ENCODE measurements at regions not wholly inside any gene's neighbourhood (a gene's known extent, or its start where the extent isn't known, plus 50 kb on each side); places are given as distances from the start of the nearest gene placed in this dataset.

- H3K4me1 Mint-ChIP-seq = no peaks in the 10 kb centered on the region
- no peak overlapping the region for H3K4me3 Mint-ChIP-seq
- H3K27me3 Mint-ChIP-seq = no peaks in the 10 kb centered on the region
- no peak overlapping the region for H3K27ac Mint-ChIP-seq
- no peak for DNase-seq
- peaks cover 4% of the 10 kb centered on the region for H3K9me3 Mint-ChIP-seq
- ATAC-seq = no peak
- H3K36me3 Mint-ChIP-seq (ENCODE audit: low read depth) = no peaks in the 10 kb centered on the region
Measured at GRCh38 chr13:105962080-105962479, 573.4 kb downstream of the EFNB2 start.

DNA sequence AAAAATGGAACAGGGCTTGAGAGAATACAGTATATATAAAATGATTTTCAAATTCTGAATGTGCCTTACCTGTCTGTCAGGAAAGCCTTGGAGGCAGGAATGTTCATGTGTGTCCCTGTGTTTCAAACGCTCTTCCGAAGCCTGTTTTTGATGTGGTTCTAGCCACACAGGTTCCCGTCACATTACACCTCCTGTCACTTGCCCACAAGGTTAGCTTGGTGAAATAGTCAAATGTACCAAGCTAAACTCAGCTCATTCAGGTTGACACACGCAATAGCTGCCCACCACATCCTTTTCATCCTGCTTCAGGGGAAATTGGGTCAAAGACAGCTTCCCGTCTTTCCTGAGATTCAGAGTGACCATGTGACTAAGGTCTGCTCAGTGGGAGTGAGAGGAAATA lies 574.0 kb downstream of the EFNB2 start:
- H3K27me3 Mint-ChIP-seq = no peaks in the 10 kb centered on the region
- DNase-seq = no peak
- ATAC-seq = no peak
- H3K4me3 Mint-ChIP-seq = no peak overlapping the region
- H3K27ac Mint-ChIP-seq = no peak overlapping the region
- H3K4me1 Mint-ChIP-seq = no peaks in the 10 kb centered on the region
- H3K9me3 Mint-ChIP-seq = peaks cover 4% of the 10 kb centered on the region
- H3K36me3 Mint-ChIP-seq (ENCODE audit: low read depth) = no peaks in the 10 kb centered on the region

DNA sequence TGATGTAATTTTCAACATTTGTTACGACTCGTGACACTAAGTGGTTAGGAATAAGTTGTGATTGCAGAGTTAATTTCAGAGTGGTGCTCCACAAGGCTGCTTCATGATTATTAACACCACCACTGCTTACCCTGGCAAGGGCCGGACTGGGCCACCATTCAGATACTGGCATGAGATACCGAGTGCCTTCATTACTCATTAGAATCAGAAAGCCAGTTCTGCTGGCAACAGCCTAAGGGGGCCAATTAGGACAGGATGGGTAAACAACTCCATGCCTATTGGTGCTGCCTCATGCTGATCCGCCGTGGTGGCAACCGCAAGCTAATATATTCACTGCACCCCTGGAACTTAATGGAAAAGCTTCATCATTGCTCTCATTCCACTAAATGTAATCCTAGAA lies 575.1 kb downstream of the EFNB2 start:
- peaks cover 4% of the 10 kb centered on the region for H3K9me3 Mint-ChIP-seq
- H3K27ac Mint-ChIP-seq = no peak overlapping the region
- no peak for DNase-seq
- no peaks in the 10 kb centered on the region for H3K36me3 Mint-ChIP-seq (ENCODE audit: low read depth)
- H3K4me1 Mint-ChIP-seq = no peaks in the 10 kb centered on the region
- no peak for ATAC-seq
- no peaks in the 10 kb centered on the region for H3K27me3 Mint-ChIP-seq
- H3K4me3 Mint-ChIP-seq = no peak overlapping the region

DNA sequence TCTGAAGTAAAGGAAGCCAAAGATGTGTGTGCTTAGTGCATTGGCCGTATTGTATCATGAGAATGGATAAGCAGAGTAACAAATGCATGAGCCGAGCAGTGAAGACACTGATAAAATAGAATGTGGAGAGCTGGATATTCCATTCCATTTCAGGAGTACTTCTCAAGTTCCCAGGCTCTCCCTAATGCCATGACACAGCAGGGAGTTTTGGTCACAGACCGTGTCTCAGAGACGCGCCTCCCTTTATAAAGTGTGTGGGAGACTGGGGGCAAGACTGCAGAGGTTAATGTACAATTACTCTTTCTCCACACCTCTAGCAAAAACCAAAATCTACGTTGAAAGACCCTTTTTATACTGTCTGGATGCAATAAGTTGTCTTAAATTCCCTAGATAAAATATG lies 575.6 kb downstream of the EFNB2 start:
- Mint-ChIP-seq H3K36me3 (ENCODE audit: low read depth) (no peaks in the 10 kb centered on the region), H3K27me3 (no peaks in the 10 kb centered on the region), H3K4me3 (no peak overlapping the region), H3K9me3 (peaks cover 4% of the 10 kb centered on the region), H3K27ac (no peak overlapping the region), H3K4me1 (no peaks in the 10 kb centered on the region)
- DNase-seq (no peak), ATAC-seq (no peak)

DNA sequence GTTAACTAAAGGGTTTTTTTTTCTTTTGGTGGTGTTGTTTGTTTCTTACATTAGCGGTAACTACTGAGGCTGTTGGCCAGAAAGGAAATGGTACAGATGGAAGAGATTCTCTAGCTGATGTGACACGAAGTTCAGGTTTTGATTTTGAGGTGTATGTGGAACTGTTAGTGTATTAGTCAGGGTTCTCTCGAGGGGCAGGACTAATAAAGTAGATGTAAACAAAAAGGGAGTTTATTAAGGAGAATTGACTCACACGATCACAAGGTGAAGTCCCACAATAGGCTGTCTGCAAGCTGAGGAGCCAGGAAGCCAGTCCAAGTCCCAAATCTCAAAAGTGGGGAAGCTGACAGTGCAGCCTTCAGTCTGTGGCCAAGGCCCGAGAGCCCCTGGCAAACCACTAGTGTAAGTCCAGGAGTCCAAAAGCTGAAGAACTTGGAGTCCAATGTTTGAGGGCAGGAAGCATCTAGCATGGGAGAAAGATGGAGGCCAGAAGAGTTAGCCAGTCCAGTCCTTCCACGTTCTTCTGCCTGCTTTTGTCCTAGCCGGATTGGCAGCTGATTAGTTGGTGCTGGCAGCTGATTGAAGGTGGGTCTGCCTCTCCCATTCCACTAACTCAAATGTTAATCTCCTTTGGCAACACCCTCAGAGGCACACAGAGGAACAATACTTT lies 577.6 kb downstream of the EFNB2 start:
- no peaks in the 10 kb centered on the region for H3K4me1 Mint-ChIP-seq
- H3K4me3 Mint-ChIP-seq = no peak overlapping the region
- DNase-seq (no peak), ATAC-seq (no peak)
- H3K27ac Mint-ChIP-seq = no peak overlapping the region
- no peaks in the 10 kb centered on the region for H3K27me3 Mint-ChIP-seq
- peaks cover 11% of the 10 kb centered on the region for H3K9me3 Mint-ChIP-seq
- no peaks in the 10 kb centered on the region for H3K36me3 Mint-ChIP-seq (ENCODE audit: low read depth)

- no peaks in the 10 kb centered on the region for H3K27me3 Mint-ChIP-seq
- peaks cover 11% of the 10 kb centered on the region for H3K9me3 Mint-ChIP-seq
- H3K27ac Mint-ChIP-seq = no peak overlapping the region
- H3K4me3 Mint-ChIP-seq = no peak overlapping the region
- H3K36me3 Mint-ChIP-seq (ENCODE audit: low read depth) = no peaks in the 10 kb centered on the region
- H3K4me1 Mint-ChIP-seq = no peaks in the 10 kb centered on the region
- ATAC-seq = no peak
- no peak for DNase-seq
Measured at GRCh38 chr13:105956921-105957320, 578.5 kb downstream of the EFNB2 start.

GRCh38 chr13:105952973-105953290 lies 582.5 kb downstream of the EFNB2 start:
- Mint-ChIP-seq H3K27ac (no peak overlapping the region), H3K4me3 (no peak overlapping the region), H3K9me3 (peaks cover 7% of the 10 kb centered on the region), H3K36me3 (ENCODE audit: low read depth) (no peaks in the 10 kb centered on the region), H3K27me3 (no peaks in the 10 kb centered on the region), H3K4me1 (no peaks in the 10 kb centered on the region)
- no peak for DNase-seq
- ATAC-seq = no peak

DNA sequence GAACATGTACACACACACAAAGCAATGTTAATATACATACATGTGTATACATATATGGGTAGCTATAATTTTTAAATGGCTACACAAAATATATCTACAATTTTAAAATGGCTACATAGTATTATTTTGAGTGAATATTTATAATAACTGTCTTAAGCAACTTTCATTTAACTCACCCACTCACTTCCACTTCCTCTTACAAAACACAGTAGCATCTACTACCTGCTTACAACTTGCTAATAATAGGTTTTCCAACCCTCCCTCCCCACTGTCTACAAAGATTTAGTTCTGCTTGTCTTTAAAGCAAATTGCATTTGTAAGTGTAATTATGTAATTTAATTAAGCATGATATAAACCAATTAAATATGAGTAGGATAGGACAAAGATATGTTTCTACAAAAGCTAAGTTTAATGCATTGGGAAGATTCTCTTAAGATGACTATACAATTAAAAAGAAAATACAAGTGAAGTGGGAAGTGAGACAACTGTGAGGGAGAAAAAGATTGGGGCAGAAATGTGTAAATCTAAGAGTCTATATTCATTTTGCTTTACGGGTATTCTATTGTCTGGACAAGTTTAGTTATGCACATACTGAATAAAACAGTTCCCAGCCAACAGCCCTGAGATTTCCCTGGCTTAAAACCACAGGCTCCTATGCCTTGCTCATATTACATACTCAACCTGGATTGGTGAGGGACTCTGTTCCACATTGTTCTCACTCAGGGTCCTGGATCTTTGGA lies 583.1 kb downstream of the EFNB2 start:
- Mint-ChIP-seq H3K27ac (no peak overlapping the region), H3K4me1 (no peaks in the 10 kb centered on the region), H3K9me3 (peaks cover 7% of the 10 kb centered on the region), H3K4me3 (no peak overlapping the region), H3K27me3 (no peaks in the 10 kb centered on the region), H3K36me3 (ENCODE audit: low read depth) (no peaks in the 10 kb centered on the region)
- ATAC-seq (no peak), DNase-seq (no peak)

- Mint-ChIP-seq H3K9me3 (no peaks in the 10 kb centered on the region), H3K4me1 (no peaks in the 10 kb centered on the region), H3K36me3 (ENCODE audit: low read depth) (no peaks in the 10 kb centered on the region), H3K27me3 (no peaks in the 10 kb centered on the region), H3K4me3 (no peak overlapping the region), H3K27ac (no peak overlapping the region)
- DNase-seq (no peak), ATAC-seq (no peak)
Measured at GRCh38 chr13:105948143-105948542, 587.3 kb downstream of the EFNB2 start.

DNA sequence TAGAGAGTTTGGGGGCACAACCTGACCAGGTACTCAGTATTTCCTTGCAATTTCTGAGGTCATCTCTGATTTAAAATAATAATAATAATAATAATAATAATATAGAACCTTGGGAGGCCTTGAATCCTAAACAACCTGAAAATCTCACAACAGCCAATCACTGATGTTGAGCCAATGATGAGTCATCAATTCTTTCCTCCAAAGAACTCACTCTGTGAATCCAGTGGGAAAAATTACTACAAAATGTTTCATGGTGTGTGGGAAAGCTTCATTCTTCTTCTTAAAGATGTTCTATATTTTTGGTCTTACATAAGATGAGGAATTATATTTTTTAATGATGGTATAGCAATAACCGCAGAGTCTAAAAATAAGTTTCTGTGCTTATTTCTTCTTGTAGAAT lies 594.6 kb downstream of the EFNB2 start:
- DNase-seq = no peak
- H3K27me3 Mint-ChIP-seq = no peaks in the 10 kb centered on the region
- H3K36me3 Mint-ChIP-seq (ENCODE audit: low read depth) = no peaks in the 10 kb centered on the region

GRCh38 chr13:105937451-105937850 lies 598.0 kb downstream of the EFNB2 start:
- no peaks in the 10 kb centered on the region for H3K4me1 Mint-ChIP-seq
- ATAC-seq = no peak
- no peaks in the 10 kb centered on the region for H3K36me3 Mint-ChIP-seq (ENCODE audit: low read depth)
- H3K9me3 Mint-ChIP-seq = peaks cover 5% of the 10 kb centered on the region
- no peaks in the 10 kb centered on the region for H3K27me3 Mint-ChIP-seq
- no peak overlapping the region for H3K4me3 Mint-ChIP-seq
- no peak for DNase-seq
- H3K27ac Mint-ChIP-seq = no peak overlapping the region

More for the DNA sequence above, 594.6 kb downstream of the EFNB2 start:
- H3K9me3 Mint-ChIP-seq = peaks cover 5% of the 10 kb centered on the region
- no peaks in the 10 kb centered on the region for H3K4me1 Mint-ChIP-seq
- H3K4me3 Mint-ChIP-seq = no peak overlapping the region
- H3K27ac Mint-ChIP-seq = no peak overlapping the region
- ATAC-seq = no peak

DNA sequence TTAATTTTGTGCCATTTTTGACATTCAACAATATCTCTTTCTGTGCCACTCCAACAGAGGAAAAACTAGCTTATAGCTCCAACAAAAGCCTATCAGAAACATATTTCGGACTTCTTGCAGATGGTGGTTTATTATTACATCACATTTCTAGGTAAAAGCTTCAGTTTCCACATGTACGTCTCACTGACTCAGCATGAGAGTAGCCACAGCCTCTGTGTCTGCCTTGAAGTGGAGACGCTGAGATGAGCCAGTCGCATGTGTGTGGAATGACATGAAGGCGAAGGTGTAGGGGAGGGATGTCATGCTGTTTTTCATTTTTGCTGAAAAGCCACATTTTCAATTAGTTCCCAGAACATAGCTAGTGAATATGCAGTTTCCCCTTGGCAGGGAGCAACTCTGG lies 598.6 kb downstream of the EFNB2 start:
- Mint-ChIP-seq H3K9me3 (peaks cover 5% of the 10 kb centered on the region), H3K4me1 (no peaks in the 10 kb centered on the region), H3K27ac (no peak overlapping the region), H3K27me3 (no peaks in the 10 kb centered on the region), H3K36me3 (ENCODE audit: low read depth) (no peaks in the 10 kb centered on the region), H3K4me3 (no peak overlapping the region)
- DNase-seq (no peak), ATAC-seq (no peak)

GRCh38 chr13:105929505-105929904 lies 606.0 kb downstream of the EFNB2 start:
- Mint-ChIP-seq H3K27me3 (no peaks in the 10 kb centered on the region), H3K27ac (no peak overlapping the region), H3K9me3 (no peaks in the 10 kb centered on the region), H3K4me3 (no peak overlapping the region), H3K4me1 (no peaks in the 10 kb centered on the region), H3K36me3 (ENCODE audit: low read depth) (no peaks in the 10 kb centered on the region)
- ATAC-seq (no peak), DNase-seq (no peak)

DNA sequence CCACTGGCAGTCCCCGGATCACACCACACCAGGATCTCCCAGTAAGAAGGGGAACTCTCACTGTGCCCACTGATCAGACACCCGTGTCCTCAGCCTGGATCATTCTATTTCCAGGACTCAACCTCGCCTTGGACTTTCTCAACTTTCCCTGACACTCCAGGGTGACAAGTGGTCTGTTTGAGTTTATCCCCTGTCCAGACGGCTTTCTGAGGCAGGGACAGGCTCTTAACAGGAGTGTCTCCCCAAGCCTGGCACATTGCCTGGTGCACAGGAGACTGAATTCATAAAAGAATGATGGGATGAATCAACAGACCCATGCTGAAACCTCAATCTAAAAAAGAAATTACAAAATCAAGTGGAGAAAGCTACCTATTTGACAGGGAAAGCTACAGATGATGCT lies 606.6 kb downstream of the EFNB2 start:
- Mint-ChIP-seq H3K9me3 (no peaks in the 10 kb centered on the region), H3K27me3 (no peaks in the 10 kb centered on the region)

DNA sequence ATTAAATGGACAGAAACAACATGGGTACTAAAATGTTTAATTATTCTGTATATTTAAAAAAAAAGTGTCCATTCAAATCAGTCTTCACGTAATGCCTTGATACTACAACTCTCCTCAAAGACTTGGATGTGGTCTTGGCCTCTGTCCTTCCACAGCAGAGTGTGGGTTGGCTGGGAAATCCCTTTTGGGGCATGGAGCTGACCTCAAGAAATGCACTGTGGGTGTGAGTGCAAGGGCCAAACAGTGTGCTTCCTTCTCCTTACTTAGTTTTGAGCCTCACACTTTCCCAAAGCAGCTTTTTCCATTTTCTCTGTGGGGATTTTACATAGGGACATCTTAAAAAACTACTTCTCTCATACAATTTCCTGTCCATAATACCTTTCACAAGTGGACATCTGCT lies 607.4 kb downstream of the EFNB2 start:
- no peak for DNase-seq
- Mint-ChIP-seq H3K4me1 (no peaks in the 10 kb centered on the region), H3K4me3 (no peak overlapping the region), H3K9me3 (no peaks in the 10 kb centered on the region), H3K36me3 (ENCODE audit: low read depth) (no peaks in the 10 kb centered on the region), H3K27ac (no peak overlapping the region), H3K27me3 (no peaks in the 10 kb centered on the region)
- ATAC-seq = no peak

More for the DNA sequence above, 606.6 kb downstream of the EFNB2 start:
- no peaks in the 10 kb centered on the region for H3K4me1 Mint-ChIP-seq
- ATAC-seq (no peak), DNase-seq (no peak)
- H3K27ac Mint-ChIP-seq = no peak overlapping the region
- H3K36me3 Mint-ChIP-seq (ENCODE audit: low read depth) = no peaks in the 10 kb centered on the region
- H3K4me3 Mint-ChIP-seq = no peak overlapping the region

- H3K9me3 Mint-ChIP-seq = no peaks in the 10 kb centered on the region
- no peak for DNase-seq
Measured at GRCh38 chr13:105925496-105925895, 610.0 kb downstream of the EFNB2 start.

More at GRCh38 chr13:105925496-105925895, 610.0 kb downstream of the EFNB2 start:
- no peak for ATAC-seq
- no peaks in the 10 kb centered on the region for H3K4me1 Mint-ChIP-seq
- H3K4me3 Mint-ChIP-seq = no peak overlapping the region
- H3K27me3 Mint-ChIP-seq = no peaks in the 10 kb centered on the region
- H3K36me3 Mint-ChIP-seq (ENCODE audit: low read depth) = no peaks in the 10 kb centered on the region
- no peak overlapping the region for H3K27ac Mint-ChIP-seq
